Calu3 (cell line): ENCODE measurements at regions not wholly inside any gene's neighbourhood (a gene's known extent, or its start where the extent isn't known, plus 50 kb on each side); places are given as distances from the start of the nearest gene placed in this dataset.

Experiments used
- BruUV-seq: library from RNA; stranded (reverse); fragments of 400-500 nt; replicated peaks from 2 replicates; lab custom pipeline; 2021; lab: Mats Ljungman, UMichigan
- CTCF ChIA-PET: fragments of 300-600 bp; sonication (Branson Sonifier 250); formaldehyde crosslinking; loops from one replicate; lab custom pipeline; 2022; ENCODE audit warnings: antibody characterized with exemption; lab: Charles Lee
- DNase-seq: peaks from one replicate; pipeline ENCODE4 v3.0.0; 2022
- H3K27ac Mint-ChIP-seq: one replicate; pipeline ENCODE4 v1.8.0; 2022; ENCODE audit warnings: mixed read lengths; ENCODE audit not compliant: unreplicated experiment
- H3K27me3 Mint-ChIP-seq: one replicate; pipeline ENCODE4 v1.8.0; 2022; ENCODE audit warnings: mixed read lengths; ENCODE audit not compliant: unreplicated experiment
- H3K36me3 Mint-ChIP-seq: one replicate; pipeline ENCODE4 v1.8.0; 2022; ENCODE audit warnings: mild to moderate bottlenecking, moderate library complexity, mixed read lengths; ENCODE audit not compliant: insufficient read depth, unreplicated experiment
- H3K4me1 Mint-ChIP-seq: one replicate; pipeline ENCODE4 v1.8.0; 2022; ENCODE audit warnings: mild to moderate bottlenecking, low read depth, mixed read lengths; ENCODE audit not compliant: unreplicated experiment
- H3K4me3 Mint-ChIP-seq: one replicate; pipeline ENCODE4 v1.8.0; 2022; ENCODE audit warnings: mild to moderate bottlenecking, low read depth, moderate library complexity, mixed read lengths; ENCODE audit not compliant: unreplicated experiment
- H3K9me3 Mint-ChIP-seq: one replicate; pipeline ENCODE4 v1.8.0; 2022; ENCODE audit warnings: low read depth, mixed read lengths; ENCODE audit not compliant: unreplicated experiment
- CTCF ChIP-seq: fragments of 200-600 bp; IDR thresholded peaks from one replicate; pipeline ENCODE4 v1.8.0; 2022; ENCODE audit warnings: antibody characterized with exemption; ENCODE audit not compliant: unreplicated experiment
- intact Hi-C: fragments of 100-400 bp; cut with micrococcal nuclease; formaldehyde crosslinking; loops from one replicate; pipeline ENCODE4 v1.10.0; 2022; ENCODE audit not compliant: unreplicated experiment

- Mint-ChIP-seq H3K27me3 (no peaks in the 10 kb centered on the region), H3K9me3 (no peaks in the 10 kb centered on the region), H3K4me1 (no peaks in the 10 kb centered on the region), H3K36me3 (no peaks in the 10 kb centered on the region), H3K4me3 (no peak overlapping the region), H3K27ac (no peak overlapping the region)
- CTCF ChIA-PET: interaction anchor here (0.6 kb wide), 1 partner anchor 554 kb away, joined by 3 read pairs; no protein-coding TSS in a partner anchor
- intact Hi-C loops: no loop called here
- no TSS peak for BruUV-seq
- DNase-seq: no peak
- TF ChIP-seq CTCF: no peak
Measured at GRCh38 chr5:39539470-39539869, 114.7 kb upstream of the DAB2 start.

GRCh38 chr5:39534690-39535089, 109.9 kb upstream of the DAB2 start:
- Mint-ChIP-seq H3K9me3 (no peaks in the 10 kb centered on the region), H3K36me3 (no peaks in the 10 kb centered on the region), H3K4me3 (no peak overlapping the region), H3K27ac (no peak overlapping the region), H3K27me3 (no peaks in the 10 kb centered on the region), H3K4me1 (peaks cover 12% of the 10 kb centered on the region)
- no TSS peak for BruUV-seq
- intact Hi-C loops: no loop called here
- CTCF ChIA-PET: no interaction called here
- no peak for TF ChIP-seq CTCF
- DNase-seq: no peak

GRCh38 chr5:39533749-39534148, 109.0 kb upstream of the DAB2 start:
- BruUV-seq: no TSS peak
- TF ChIP-seq CTCF: no peak
- Mint-ChIP-seq H3K27me3 (no peaks in the 10 kb centered on the region), H3K9me3 (no peaks in the 10 kb centered on the region), H3K4me1 (peaks cover 12% of the 10 kb centered on the region), H3K36me3 (no peaks in the 10 kb centered on the region), H3K4me3 (no peak overlapping the region), H3K27ac (no peak overlapping the region)
- CTCF ChIA-PET: interaction anchor here (0.6 kb wide), 1 partner anchor 248 kb away, joined by 5 read pairs; no protein-coding TSS in a partner anchor
- intact Hi-C loops: no loop called here
- DNase-seq: no peak

GRCh38 chr5:39532511-39532910, 107.7 kb upstream of the DAB2 start:
- H3K36me3 Mint-ChIP-seq: no peaks in the 10 kb centered on the region
- no TSS peak for BruUV-seq
- CTCF ChIA-PET: no interaction called here
- intact Hi-C loops: no loop called here
- DNase-seq: no peak
- no peaks in the 10 kb centered on the region for H3K9me3 Mint-ChIP-seq
- H3K4me1 Mint-ChIP-seq: peaks cover 12% of the 10 kb centered on the region
- no peak overlapping the region for H3K27ac Mint-ChIP-seq
- no peak for TF ChIP-seq CTCF
- no peaks in the 10 kb centered on the region for H3K27me3 Mint-ChIP-seq
- no peak overlapping the region for H3K4me3 Mint-ChIP-seq
